ENCODE measurements at regions not wholly inside any gene's neighbourhood (a gene's known extent, or its start where the extent isn't known, plus 50 kb on each side); places are given as distances from the start of the nearest gene placed in this dataset.

DNA sequence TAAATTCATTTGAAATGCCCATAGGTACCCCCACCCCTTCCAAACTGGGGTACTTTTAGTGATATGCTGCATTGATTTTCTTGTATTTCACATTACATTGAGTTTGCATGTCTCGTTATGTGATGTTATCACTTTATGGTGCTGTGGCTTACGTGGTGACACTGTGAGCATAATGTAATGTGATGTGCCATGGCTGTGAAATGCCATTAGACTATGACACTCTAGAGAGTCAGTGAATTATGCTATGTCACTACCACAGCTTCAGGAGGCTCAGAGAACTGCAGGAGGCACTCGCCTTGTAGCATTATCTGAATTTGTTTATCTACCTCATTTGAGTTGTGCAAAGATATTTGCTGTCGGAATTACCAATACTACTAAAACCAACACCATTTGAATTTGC, 590.1 kb upstream of the SLC10A2 start:
- no peak for TF ChIP-seq POLR2A (IDR thresholded peaks at IDR 0.05)
- TF ChIP-seq, protein P1, sequence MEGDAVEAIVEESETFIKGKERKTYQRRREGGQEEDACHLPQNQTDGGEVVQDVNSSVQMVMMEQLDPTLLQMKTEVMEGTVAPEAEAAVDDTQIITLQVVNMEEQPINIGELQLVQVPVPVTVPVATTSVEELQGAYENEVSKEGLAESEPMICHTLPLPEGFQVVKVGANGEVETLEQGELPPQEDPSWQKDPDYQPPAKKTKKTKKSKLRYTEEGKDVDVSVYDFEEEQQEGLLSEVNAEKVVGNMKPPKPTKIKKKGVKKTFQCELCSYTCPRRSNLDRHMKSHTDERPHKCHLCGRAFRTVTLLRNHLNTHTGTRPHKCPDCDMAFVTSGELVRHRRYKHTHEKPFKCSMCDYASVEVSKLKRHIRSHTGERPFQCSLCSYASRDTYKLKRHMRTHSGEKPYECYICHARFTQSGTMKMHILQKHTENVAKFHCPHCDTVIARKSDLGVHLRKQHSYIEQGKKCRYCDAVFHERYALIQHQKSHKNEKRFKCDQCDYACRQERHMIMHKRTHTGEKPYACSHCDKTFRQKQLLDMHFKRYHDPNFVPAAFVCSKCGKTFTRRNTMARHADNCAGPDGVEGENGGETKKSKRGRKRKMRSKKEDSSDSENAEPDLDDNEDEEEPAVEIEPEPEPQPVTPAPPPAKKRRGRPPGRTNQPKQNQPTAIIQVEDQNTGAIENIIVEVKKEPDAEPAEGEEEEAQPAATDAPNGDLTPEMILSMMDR (IDR thresholded peaks at IDR 0.05) = no peak

Data from right lobe of liver (tissue), 4 donors.